IMR-90 (cell line): ENCODE measurements at regions not wholly inside any gene's neighbourhood (a gene's known extent, or its start where the extent isn't known, plus 50 kb on each side); places are given as distances from the start of the nearest gene placed in this dataset.

ENCODE experiments used
- ATAC-seq: fragments of 200-7000 bp; cut with Tn5 transposase; 2 replicates; pipeline ENCODE4 v1.9.1; 2020; ENCODE audit warnings: low read depth, mild to moderate bottlenecking, moderate library complexity
- BruUV-seq: library from RNA; stranded (reverse); fragments of 400-500 nt; replicated peaks from 2 replicates; lab custom pipeline; 2021; lab: Mats Ljungman, UMichigan
- CTCF ChIA-PET: fragments of 300-600 bp; formaldehyde crosslinking; extraction: SDS; loops from one replicate; lab custom pipeline; 2021; ENCODE audit warnings: antibody characterized with exemption; lab: Yijun Ruan, JAX
- POLR2A ChIA-PET: fragments of 300-600 bp; sonication (Branson Sonifier 250); formaldehyde crosslinking; loops from one replicate; lab custom pipeline; 2022; ENCODE audit warnings: antibody characterized with exemption; ENCODE audit not compliant: unreplicated experiment; lab: Charles Lee
- DNase-seq: peaks from one replicate; pipeline ENCODE4 v3.0.0; 2013
- H2AFZ ChIP-seq: replicated peaks from 2 replicates; pipeline ENCODE3; 2013; ENCODE audit warnings: low read length, mild to moderate bottlenecking; ENCODE audit not compliant: poor library complexity
- H2AK5ac ChIP-seq: 2 replicates; pipeline ENCODE4 v1.6.1; 2013; ENCODE audit warnings: low read depth, low read length, inconsistent platforms
- H2AK9ac ChIP-seq: replicated peaks from 2 replicates; pipeline ENCODE3; 2013; ENCODE audit warnings: mild to moderate bottlenecking, low read depth, low read length, moderate library complexity; ENCODE audit not compliant: poor library complexity
- H2BK120ac ChIP-seq: 2 replicates; pipeline ENCODE4 v1.6.1; 2013; ENCODE audit warnings: low read depth, low read length, inconsistent platforms
- H2BK15ac ChIP-seq: 3 replicates; pipeline ENCODE4 v1.6.1; 2013; ENCODE audit warnings: low read depth, low read length, inconsistent platforms
- H2BK20ac ChIP-seq: 2 replicates; pipeline ENCODE4 v1.6.1; 2013; ENCODE audit warnings: low read depth, mild to moderate bottlenecking, inconsistent platforms, low read length, moderate library complexity
- H2BK5ac ChIP-seq: 2 replicates; pipeline ENCODE4 v1.6.1; 2013; ENCODE audit warnings: mild to moderate bottlenecking, low read depth, low read length, inconsistent platforms; ENCODE audit not compliant: poor library complexity, severe bottlenecking
- H3K14ac ChIP-seq: replicated peaks from 2 replicates; pipeline ENCODE4 v1.6.1; 2013; ENCODE audit warnings: low read depth, low read length, inconsistent platforms
- H3K18ac ChIP-seq: 2 replicates; pipeline ENCODE4 v1.6.1; 2013; ENCODE audit warnings: low read depth, low read length, control low read depth
- H3K23ac ChIP-seq: 2 replicates; pipeline ENCODE4 v1.6.1; 2013; ENCODE audit warnings: low read depth, low read length, inconsistent platforms
- H3K27ac ChIP-seq: 2 replicates; pipeline ENCODE4 v1.5.1; 2013; ENCODE audit warnings: mild to moderate bottlenecking, control low read depth, low read length; ENCODE audit not compliant: insufficient read depth
- H3K27me3 ChIP-seq: 2 replicates; pipeline ENCODE4 v1.6.1; 2013; ENCODE audit warnings: low read length; ENCODE audit not compliant: control insufficient read depth, insufficient read depth
- H3K36me3 ChIP-seq: 2 replicates; pipeline ENCODE4 v1.6.1; 2013; ENCODE audit warnings: low read length, mixed read lengths; ENCODE audit not compliant: control insufficient read depth, insufficient read depth
- H3K4ac ChIP-seq: 2 replicates; pipeline ENCODE4 v1.6.1; 2013; ENCODE audit warnings: low read depth, low read length, inconsistent platforms
- H3K4me1 ChIP-seq: 2 replicates; pipeline ENCODE4 v1.6.1; 2013; ENCODE audit warnings: low read length, mixed read lengths; ENCODE audit not compliant: control insufficient read depth, insufficient read depth
- H3K4me2 ChIP-seq: 2 replicates; pipeline ENCODE4 v1.6.1; 2013; ENCODE audit warnings: low read depth, mild to moderate bottlenecking, control low read depth, low read length, moderate library complexity
- H3K4me3 ChIP-seq: 2 replicates; pipeline ENCODE4 v1.5.1; 2013; ENCODE audit warnings: low read depth, mild to moderate bottlenecking, control low read depth, low read length, moderate library complexity; ENCODE audit not compliant: insufficient read depth
- H3K56ac ChIP-seq: 2 replicates; pipeline ENCODE4 v1.6.1; 2013; ENCODE audit warnings: low read length, inconsistent platforms; ENCODE audit not compliant: insufficient read depth; ENCODE audit errors: extremely low read depth
- H3K79me1 ChIP-seq, 2 experiments: 2 replicates each; pipeline ENCODE4 v1.6.1; 2013; ENCODE audit warnings: low read length in 2 of 2, inconsistent platforms in 1 of 2, low read depth in 1 of 2
- H3K9ac ChIP-seq: 2 replicates; pipeline ENCODE4 v1.6.1; 2013; ENCODE audit warnings: low read depth, low read length, control low read depth
- H3K9me1 ChIP-seq: 2 replicates; pipeline ENCODE4 v1.6.1; 2013; ENCODE audit warnings: low read length, inconsistent platforms; ENCODE audit not compliant: insufficient read depth
- H3K9me3 ChIP-seq: 2 replicates; pipeline ENCODE4 v1.6.1; 2013; ENCODE audit warnings: low read length; ENCODE audit not compliant: control insufficient read depth, insufficient read depth
- H4K20me1 ChIP-seq: 2 replicates; pipeline ENCODE4 v1.6.1; 2013; ENCODE audit warnings: low read length, inconsistent platforms; ENCODE audit not compliant: insufficient read depth
- H4K5ac ChIP-seq: 2 replicates; pipeline ENCODE4 v1.6.1; 2013; ENCODE audit warnings: mild to moderate bottlenecking, low read depth, low read length, control low read depth
- H4K8ac ChIP-seq, 2 experiments: 2 replicates each; pipeline ENCODE4 v1.6.1; 2013; ENCODE audit warnings: low read depth in 2 of 2, low read length in 2 of 2, control low read depth in 1 of 2, inconsistent platforms in 1 of 2
- H4K91ac ChIP-seq: 2 replicates; pipeline ENCODE4 v1.6.1; 2013; ENCODE audit warnings: low read depth, low read length, inconsistent platforms; ENCODE audit not compliant: insufficient read depth
- BHLHE40 ChIP-seq: fragments of 150-350 bp; IDR thresholded peaks from 2 replicates; pipeline ENCODE4 v1.6.1; 2016; ENCODE audit warnings: mild to moderate bottlenecking, low read depth, low read length
- FOS ChIP-seq: fragments of 150-350 bp; IDR thresholded peaks from 2 replicates; pipeline ENCODE4 v1.6.1; 2016; ENCODE audit warnings: low read depth, low read length
- MAFK ChIP-seq: IDR thresholded peaks from 2 replicates; pipeline ENCODE4 v1.6.1; 2012; ENCODE audit warnings: low read depth, low read length, improper control_type of control experiment
- MXI1 ChIP-seq: IDR thresholded peaks from 2 replicates; pipeline ENCODE4 v1.6.1; 2012; ENCODE audit warnings: low read depth, mild to moderate bottlenecking, low read length, moderate library complexity, borderline replicate concordance
- POLR2A ChIP-seq: IDR thresholded peaks from 2 replicates; pipeline ENCODE4 v1.6.1; 2012; ENCODE audit warnings: mild to moderate bottlenecking, low read depth, low read length
- RAD21 ChIP-seq: IDR thresholded peaks from 2 replicates; pipeline ENCODE4 v1.6.1; 2012; ENCODE audit warnings: low read length, improper control_type of control experiment
- RCOR1 ChIP-seq: IDR thresholded peaks from 2 replicates; pipeline ENCODE4 v1.6.1; 2012; ENCODE audit warnings: mild to moderate bottlenecking, low read length, improper control_type of control experiment; ENCODE audit not compliant: insufficient replicate concordance
- RFX5 ChIP-seq: IDR thresholded peaks from 2 replicates; pipeline ENCODE4 v1.8.0; 2012; ENCODE audit warnings: low read depth, mild to moderate bottlenecking, low read length, moderate library complexity
- SMC3 ChIP-seq: fragments of 150-350 bp; IDR thresholded peaks from 2 replicates; pipeline ENCODE4 v1.6.1; 2016; ENCODE audit warnings: low read depth, mild to moderate bottlenecking, antibody characterized with exemption, low read length, moderate library complexity
- WGBS, 2 experiments: methylation state at CpG; one replicate each; pipeline versions ENCODE4 v1.1.5 to v1.1.7; 2013; ENCODE audit warnings: missing lambda C conversion rate in 2 of 2; ENCODE audit not compliant: insufficient read length in 1 of 2; ENCODE audit errors: extremely low coverage in 2 of 2; 5-methylcytosine and 5-hydroxymethylcytosine counted together
- dilution Hi-C: fragments of 300-500 bp; cut with HindIII; formaldehyde crosslinking; loops from one replicate; pipeline ENCODE4 v1.14.3; 2018; ENCODE audit warnings: low sequenced_read_pairs; ENCODE audit not compliant: unreplicated experiment
- in situ Hi-C: fragments of 300-500 bp; cut with MboI; formaldehyde crosslinking; loops from 3 replicates; pipeline ENCODE4 v1.14.3; 2019; ENCODE audit warnings: low sequenced_read_pairs, inconsistent platforms, mixed read lengths
- intact Hi-C: fragments of 100-400 bp; cut with micrococcal nuclease; formaldehyde crosslinking; loops from 2 replicates; pipeline ENCODE4 v1.10.0; 2022
- TF ChIP-seq, protein P1 (sequence below): fragments of 150-350 bp; IDR thresholded peaks from 2 replicates; pipeline ENCODE4 v1.6.1; 2017; ENCODE audit warnings: mild to moderate bottlenecking, antibody characterized with exemption, low read length, low read depth

DNA sequence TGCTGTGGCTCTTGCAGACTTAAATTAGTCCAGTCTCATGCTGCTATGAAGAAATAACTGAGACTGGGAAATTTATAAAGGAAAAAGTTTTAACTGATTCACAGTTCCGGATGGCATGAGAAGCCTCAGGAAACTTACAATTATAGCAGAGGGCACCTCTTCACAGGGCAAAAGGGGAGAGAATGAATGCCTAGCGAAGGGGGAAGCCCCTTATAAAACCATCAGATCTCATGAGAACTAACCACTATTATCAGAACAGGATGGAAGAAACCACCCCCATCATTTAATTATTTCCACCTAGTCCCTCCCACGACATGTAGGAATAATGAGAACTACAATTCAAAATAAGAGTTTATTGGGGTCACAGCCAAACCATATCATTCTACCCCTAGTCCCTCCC is 91.4 kb downstream of the GPR174 start:
- Histone ChIP-seq H3K14ac (no peak overlapping the region), H3K4me1 (no peaks in the 10 kb centered on the region), H2AFZ (no peak overlapping the region), H4K5ac (no peak overlapping the region), H3K79me1 (no peaks in the 10 kb centered on the region), H3K23ac (no peak overlapping the region), H2AK9ac (no peak overlapping the region), H3K27ac (no peak overlapping the region), H4K91ac (no peak overlapping the region), H3K27me3 (no peaks in the 10 kb centered on the region), H3K18ac (no peak overlapping the region), H2AK5ac (no peak overlapping the region), H3K4me2 (no peak overlapping the region), H3K36me3 (no peaks in the 10 kb centered on the region), H3K4me3 (no peak overlapping the region), H3K9ac (no peak overlapping the region), H2BK15ac (no peak overlapping the region), H4K8ac (no peak overlapping the region), H4K20me1 (no peaks in the 10 kb centered on the region), H2BK120ac (no peak overlapping the region), H3K4ac (no peak overlapping the region), H2BK5ac (no peak overlapping the region), H3K9me1 (no peaks in the 10 kb centered on the region), H3K9me3 (peaks cover 3% of the 10 kb centered on the region; the same call in 1 of the 2 replicates), H2BK20ac (no peak overlapping the region), H3K56ac (no peak overlapping the region)
- ATAC-seq, result no peak
- ChIA-PET POLR2A (no interaction called here), CTCF (no interaction called here)
- no TSS peak for BruUV-seq
- no peak for TF ChIP-seq POLR2A
- no peak for TF ChIP-seq RCOR1
- TF ChIP-seq FOS, result no peak
- TF ChIP-seq MXI1, result no peak
- no peak for TF ChIP-seq SMC3
- no peak for TF ChIP-seq RAD21
- TF ChIP-seq, protein P1, sequence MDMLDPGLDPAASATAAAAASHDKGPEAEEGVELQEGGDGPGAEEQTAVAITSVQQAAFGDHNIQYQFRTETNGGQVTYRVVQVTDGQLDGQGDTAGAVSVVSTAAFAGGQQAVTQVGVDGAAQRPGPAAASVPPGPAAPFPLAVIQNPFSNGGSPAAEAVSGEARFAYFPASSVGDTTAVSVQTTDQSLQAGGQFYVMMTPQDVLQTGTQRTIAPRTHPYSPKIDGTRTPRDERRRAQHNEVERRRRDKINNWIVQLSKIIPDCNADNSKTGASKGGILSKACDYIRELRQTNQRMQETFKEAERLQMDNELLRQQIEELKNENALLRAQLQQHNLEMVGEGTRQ, result no peak
- TF ChIP-seq BHLHE40, result no peak
- no peak for TF ChIP-seq RFX5
- TF ChIP-seq MAFK, result no peak
- intact Hi-C loops (loop anchor here (5.0 kb wide), 1 partner anchor 739 kb away; no protein-coding TSS in a partner anchor), dilution Hi-C loops (no loop called here), in situ Hi-C loops (no loop called here)
- no peak for DNase-seq
- no CpG with 5 or more reads among the region's 3 CpGs for WGBS, 2 experiments
